ENCODE measurements at regions not wholly inside any gene's neighbourhood (a gene's known extent, or its start where the extent isn't known, plus 50 kb on each side); places are given as distances from the start of the nearest gene placed in this dataset.

GRCh38 chr11:115660030-115660805 lies 156.0 kb upstream of the CADM1 start:
- DNase-seq (ENCODE audit: low read depth), result no peak
- no peak overlapping the region for H3K4me3 ChIP-seq (ENCODE audit: control insufficient read depth, low read depth, low read length)
- TF ChIP-seq, protein P1, sequence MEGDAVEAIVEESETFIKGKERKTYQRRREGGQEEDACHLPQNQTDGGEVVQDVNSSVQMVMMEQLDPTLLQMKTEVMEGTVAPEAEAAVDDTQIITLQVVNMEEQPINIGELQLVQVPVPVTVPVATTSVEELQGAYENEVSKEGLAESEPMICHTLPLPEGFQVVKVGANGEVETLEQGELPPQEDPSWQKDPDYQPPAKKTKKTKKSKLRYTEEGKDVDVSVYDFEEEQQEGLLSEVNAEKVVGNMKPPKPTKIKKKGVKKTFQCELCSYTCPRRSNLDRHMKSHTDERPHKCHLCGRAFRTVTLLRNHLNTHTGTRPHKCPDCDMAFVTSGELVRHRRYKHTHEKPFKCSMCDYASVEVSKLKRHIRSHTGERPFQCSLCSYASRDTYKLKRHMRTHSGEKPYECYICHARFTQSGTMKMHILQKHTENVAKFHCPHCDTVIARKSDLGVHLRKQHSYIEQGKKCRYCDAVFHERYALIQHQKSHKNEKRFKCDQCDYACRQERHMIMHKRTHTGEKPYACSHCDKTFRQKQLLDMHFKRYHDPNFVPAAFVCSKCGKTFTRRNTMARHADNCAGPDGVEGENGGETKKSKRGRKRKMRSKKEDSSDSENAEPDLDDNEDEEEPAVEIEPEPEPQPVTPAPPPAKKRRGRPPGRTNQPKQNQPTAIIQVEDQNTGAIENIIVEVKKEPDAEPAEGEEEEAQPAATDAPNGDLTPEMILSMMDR (IDR thresholded peaks at IDR 0.05; ENCODE audit: control insufficient read depth, insufficient read depth, low read depth, low read length, missing control alignments), result no peak

DNA sequence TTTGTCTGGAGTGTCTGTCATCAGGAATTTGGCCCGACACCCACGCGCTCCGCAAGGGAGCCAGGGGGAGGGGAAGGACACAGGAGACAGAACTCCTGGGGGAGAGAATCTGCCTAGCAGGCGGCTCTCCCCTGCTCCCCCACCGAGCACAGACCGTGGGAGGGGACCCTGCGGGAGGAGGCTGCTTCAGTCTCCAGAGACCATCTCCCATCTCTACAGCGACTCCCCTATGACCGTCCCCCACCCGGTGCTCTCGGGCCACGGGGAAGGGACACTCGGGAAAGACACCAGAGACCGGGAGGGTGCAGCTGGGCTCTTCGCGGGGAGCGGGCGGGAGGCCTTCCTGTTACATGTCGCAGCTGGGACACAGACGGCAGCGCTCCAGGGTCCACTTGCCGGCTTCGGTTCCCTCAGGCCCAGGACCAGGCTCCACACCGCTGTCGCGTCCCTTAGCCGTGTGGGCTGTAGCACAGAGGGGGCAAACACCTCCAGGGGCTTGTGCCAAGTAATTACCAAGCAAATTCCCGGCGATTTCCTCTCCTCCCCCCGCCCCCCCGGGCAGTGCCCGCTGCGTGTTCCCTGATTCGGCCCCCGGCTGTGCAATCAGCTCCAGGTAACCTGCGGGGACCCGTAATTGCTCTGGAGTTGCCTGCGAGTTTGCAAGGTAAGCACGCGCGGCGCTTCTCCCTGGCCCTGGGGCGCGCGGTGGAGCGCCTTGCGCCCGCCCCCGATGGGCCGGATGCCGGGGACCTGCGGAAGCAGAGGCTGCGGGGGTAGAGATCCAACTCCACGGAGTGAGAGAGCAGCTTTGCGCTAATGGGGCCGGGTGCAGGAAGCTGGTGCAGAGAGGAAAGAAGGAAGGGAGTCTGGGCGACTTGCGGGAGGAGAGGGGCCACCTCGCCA lies 155.1 kb upstream of the CADM1 start:
- no peak for DNase-seq (ENCODE audit: low read depth)
- peak overlapping the region; percentile 27 for H3K4me3 ChIP-seq (ENCODE audit: control insufficient read depth, low read depth, low read length)
- TF ChIP-seq, protein P1 (IDR thresholded peaks at IDR 0.05; ENCODE audit: control insufficient read depth, insufficient read depth, low read depth, low read length, missing control alignments), result no peak

DNA sequence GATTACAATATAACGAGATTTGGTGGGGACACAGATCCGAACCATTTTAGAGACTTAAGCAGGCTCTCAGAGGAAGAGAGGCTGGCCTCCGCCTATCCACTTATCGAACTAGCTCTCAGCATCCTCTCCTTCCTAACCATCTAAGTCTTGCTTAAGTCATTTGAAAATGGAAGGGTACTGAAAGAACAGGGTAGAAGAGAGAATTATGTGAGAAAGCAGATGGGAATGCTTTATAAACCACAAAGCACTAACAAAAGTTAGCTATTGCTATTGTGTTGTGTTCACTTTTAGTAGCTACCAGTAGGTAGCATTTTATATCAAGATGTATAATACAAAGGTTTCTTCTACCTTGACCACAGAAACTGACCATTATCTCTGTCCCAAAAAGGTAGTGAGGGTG lies 153.4 kb upstream of the CADM1 start:
- DNase-seq (ENCODE audit: low read depth), result no peak
- no peak overlapping the region for H3K4me3 ChIP-seq (ENCODE audit: control insufficient read depth, low read depth, low read length)
- TF ChIP-seq, protein P1 (IDR thresholded peaks at IDR 0.05; ENCODE audit: control insufficient read depth, insufficient read depth, low read depth, low read length, missing control alignments), result no peak

DNA sequence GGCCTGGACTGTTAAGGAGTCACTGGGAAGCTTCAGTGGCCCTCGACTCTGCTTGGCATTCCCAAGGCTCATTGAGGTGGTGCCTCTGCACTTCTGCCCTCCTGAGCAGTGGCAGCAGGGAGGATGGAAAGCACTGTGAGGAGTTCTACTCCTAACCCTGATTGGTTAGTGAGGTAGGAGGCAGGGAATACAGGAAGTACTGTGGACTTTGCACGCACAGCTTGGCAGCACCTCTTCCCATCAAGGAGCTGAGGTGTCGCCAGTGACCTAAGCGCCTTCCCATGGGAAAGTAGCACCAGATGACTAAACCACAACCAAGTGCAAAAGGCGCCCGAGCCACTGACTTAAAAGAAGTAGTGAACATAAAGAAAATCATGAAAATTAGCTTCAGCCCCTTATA lies 152.5 kb upstream of the CADM1 start:
- TF ChIP-seq, protein P1 (IDR thresholded peaks at IDR 0.05; ENCODE audit: control insufficient read depth, insufficient read depth, low read depth, low read length, missing control alignments), result no peak
- DNase-seq (ENCODE audit: low read depth), result no peak
- H3K4me3 ChIP-seq (ENCODE audit: control insufficient read depth, low read depth, low read length), result no peak overlapping the region

DNA sequence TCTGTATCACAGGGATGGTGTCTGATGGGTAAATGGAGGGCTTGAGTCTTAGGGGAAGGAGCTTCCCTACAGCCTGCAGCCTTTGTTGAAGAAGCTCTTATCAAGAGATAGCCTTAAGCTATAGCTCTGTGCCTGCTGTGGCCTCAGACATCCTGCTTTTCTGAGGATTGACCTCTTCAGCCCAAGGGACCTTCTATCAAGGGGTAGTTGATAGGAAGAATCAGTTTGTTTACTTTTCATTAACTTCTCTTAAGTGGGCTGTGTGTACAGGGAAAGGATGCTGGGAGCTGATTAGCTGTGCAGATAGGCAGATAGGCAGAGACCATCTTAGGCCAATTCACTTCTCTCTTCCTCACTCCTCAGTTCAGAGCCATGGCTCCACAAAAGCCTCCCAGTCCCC lies 151.8 kb upstream of the CADM1 start:
- no peak overlapping the region for H3K4me3 ChIP-seq (ENCODE audit: control insufficient read depth, low read depth, low read length)
- no peak for DNase-seq (ENCODE audit: low read depth)
- TF ChIP-seq, protein P1 (IDR thresholded peaks at IDR 0.05; ENCODE audit: control insufficient read depth, insufficient read depth, low read depth, low read length, missing control alignments), result no peak

DNA sequence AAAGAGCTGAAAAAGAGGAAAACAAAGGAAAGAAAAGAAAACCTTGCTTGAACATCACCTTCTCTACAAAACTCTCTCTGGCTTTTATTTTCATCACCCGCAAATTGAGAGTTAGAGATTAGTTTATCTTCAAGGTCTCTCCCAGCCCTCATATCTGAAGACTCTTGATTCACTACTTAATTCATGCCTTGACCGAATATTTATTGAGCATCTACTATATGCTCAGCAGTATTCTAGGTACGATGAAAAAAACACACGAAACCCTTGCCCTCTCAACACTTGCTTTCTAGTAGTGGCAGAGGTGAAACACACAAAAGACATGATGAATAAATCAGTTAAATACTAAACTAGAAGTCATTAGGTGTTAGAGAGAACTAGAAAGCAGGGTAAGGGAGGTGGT lies 150.6 kb upstream of the CADM1 start:
- TF ChIP-seq, protein P1 (IDR thresholded peaks at IDR 0.05; ENCODE audit: control insufficient read depth, insufficient read depth, low read depth, low read length, missing control alignments), result no peak

More for the DNA sequence above, 150.6 kb upstream of the CADM1 start:
- no peak overlapping the region for H3K4me3 ChIP-seq (ENCODE audit: control insufficient read depth, low read depth, low read length)
- no peak for DNase-seq (ENCODE audit: low read depth)

Data from AG09309 (cell line).